Neural crest cell (in vitro differentiated cells): ENCODE measurements at regions not wholly inside any gene's neighbourhood (a gene's known extent, or its start where the extent isn't known, plus 50 kb on each side); places are given as distances from the start of the nearest gene placed in this dataset.

Experiments
- DNase-seq: peaks from one replicate; pipeline ENCODE4 v3.0.0; 2021; ENCODE audit warnings: low read depth, mixed read lengths, low spot score
- H3K27ac Mint-ChIP-seq: one replicate; pipeline ENCODE4 v1.8.0; 2021; ENCODE audit warnings: mild to moderate bottlenecking, mixed read lengths; ENCODE audit not compliant: unreplicated experiment
- H3K27me3 Mint-ChIP-seq: 2 replicates; pipeline ENCODE4 v1.8.0; 2021; ENCODE audit warnings: low read depth, mild to moderate bottlenecking, mixed read lengths
- H3K36me3 Mint-ChIP-seq: 2 replicates; pipeline ENCODE4 v1.8.0; 2021; ENCODE audit warnings: low read depth, mild to moderate bottlenecking, mixed read lengths
- H3K4me1 Mint-ChIP-seq: 2 replicates; pipeline ENCODE4 v1.8.0; 2021; ENCODE audit warnings: mixed read lengths
- H3K4me3 Mint-ChIP-seq: one replicate; pipeline ENCODE4 v1.8.0; 2021; ENCODE audit warnings: mild to moderate bottlenecking, mixed read lengths
- H3K9me3 Mint-ChIP-seq: 2 replicates; pipeline ENCODE4 v1.8.0; 2021; ENCODE audit warnings: mixed read lengths
- CTCF ChIP-seq: fragments of 200-600 bp; sonication (generic); conservative IDR thresholded peaks from 2 replicates; pipeline ENCODE4 v1.5.0; 2021; ENCODE audit warnings: antibody characterized with exemption, mild to moderate bottlenecking

- DNase-seq, result no peak
- Mint-ChIP-seq H3K9me3 (peaks cover 5% of the 10 kb centered on the region), H3K4me1 (peaks cover 6% of the 10 kb centered on the region)
Measured at GRCh38 chr13:97753942-97754670, 199.4 kb upstream of the IPO5 start.

GRCh38 chr13:97757807-97758206, 195.7 kb upstream of the IPO5 start:
- H3K36me3 Mint-ChIP-seq, result no peaks in the 10 kb centered on the region
- H3K27ac Mint-ChIP-seq, result peak overlapping the region; percentile 30
- no peak for TF ChIP-seq CTCF
- H3K27me3 Mint-ChIP-seq, result peaks cover 7% of the 10 kb centered on the region
- DNase-seq, result no peak
- H3K9me3 Mint-ChIP-seq, result no peaks in the 10 kb centered on the region
- no peak overlapping the region for H3K4me3 Mint-ChIP-seq
- peaks cover 5% of the 10 kb centered on the region for H3K4me1 Mint-ChIP-seq

More at GRCh38 chr13:97753942-97754670, 199.4 kb upstream of the IPO5 start:
- Mint-ChIP-seq H3K27ac (no peak overlapping the region), H3K36me3 (no peaks in the 10 kb centered on the region), H3K27me3 (peaks cover 4% of the 10 kb centered on the region), H3K4me3 (no peak overlapping the region)
- TF ChIP-seq CTCF, result no peak

- no peak for DNase-seq
- H3K4me3 Mint-ChIP-seq, result no peak overlapping the region
- TF ChIP-seq CTCF, result no peak
- no peaks in the 10 kb centered on the region for H3K9me3 Mint-ChIP-seq
- no peak overlapping the region for H3K27ac Mint-ChIP-seq
- H3K4me1 Mint-ChIP-seq, result no peaks in the 10 kb centered on the region
- peaks cover 7% of the 10 kb centered on the region for H3K27me3 Mint-ChIP-seq
- no peaks in the 10 kb centered on the region for H3K36me3 Mint-ChIP-seq
Measured at GRCh38 chr13:97758317-97758716, 195.2 kb upstream of the IPO5 start.

GRCh38 chr13:97761796-97762540, 191.5 kb upstream of the IPO5 start:
- H3K36me3 Mint-ChIP-seq, result no peaks in the 10 kb centered on the region
- TF ChIP-seq CTCF, result no peak
- H3K27ac Mint-ChIP-seq, result no peak overlapping the region

GRCh38 chr13:97766749-97767148, 186.7 kb upstream of the IPO5 start:
- Mint-ChIP-seq H3K4me3 (no peak overlapping the region), H3K36me3 (no peaks in the 10 kb centered on the region), H3K9me3 (peaks cover 5% of the 10 kb centered on the region), H3K27me3 (peaks cover 3% of the 10 kb centered on the region), H3K4me1 (no peaks in the 10 kb centered on the region), H3K27ac (no peak overlapping the region)
- no peak for DNase-seq
- TF ChIP-seq CTCF, result no peak

More at GRCh38 chr13:97761796-97762540, 191.5 kb upstream of the IPO5 start:
- DNase-seq, result no peak
- no peaks in the 10 kb centered on the region for H3K4me1 Mint-ChIP-seq
- H3K4me3 Mint-ChIP-seq, result no peak overlapping the region
- H3K27me3 Mint-ChIP-seq, result peaks cover 7% of the 10 kb centered on the region
- peaks cover 2% of the 10 kb centered on the region for H3K9me3 Mint-ChIP-seq
